COLO668 (cell line): ENCODE measurements at regions not wholly inside any gene's neighbourhood (a gene's known extent, or its start where the extent isn't known, plus 50 kb on each side); places are given as distances from the start of the nearest gene placed in this dataset.
A peak's percentile ranks its signal among the peaks of the same experiment; 100 is the strongest.

Experiments
- DNase-seq: peaks from one replicate; lab custom pipeline; 2025; ENCODE audit not compliant: unreplicated experiment; lab: John Stamatoyannopoulos, UW

- DNase-seq: no peak
These were observed 256.7 kb upstream of the GNAI1 start for GRCh38 chr7:79877874-79878465.

- DNase-seq: no peak
These were observed 257.8 kb upstream of the GNAI1 start for GRCh38 chr7:79876848-79877252.

GRCh38 chr7:79874797-79875196 lies 259.8 kb upstream of the GNAI1 start:
- DNase-seq: no peak

- no peak for DNase-seq
These were observed 262.5 kb upstream of the GNAI1 start for GRCh38 chr7:79872176-79872575.

GRCh38 chr7:79868010-79868409 lies 266.6 kb upstream of the GNAI1 start:
- DNase-seq: no peak

GRCh38 chr7:79862447-79863210 lies 272.0 kb upstream of the GNAI1 start:
- DNase-seq: no peak

- no peak for DNase-seq
These were observed 279.5 kb upstream of the GNAI1 start for GRCh38 chr7:79855172-79855571.

GRCh38 chr7:79854621-79855020 lies 280.0 kb upstream of the GNAI1 start:
- DNase-seq: no peak

- DNase-seq: no peak
These were observed 296.7 kb upstream of the GNAI1 start for GRCh38 chr7:79837915-79838314.

- DNase-seq: no peak
These were observed 301.0 kb upstream of the GNAI1 start for GRCh38 chr7:79833616-79834015.

- DNase-seq: no peak
These were observed 305.8 kb upstream of the GNAI1 start for GRCh38 chr7:79828866-79829265.

- no peak for DNase-seq
These were observed 311.2 kb upstream of the GNAI1 start for GRCh38 chr7:79823246-79823951.

- DNase-seq: no peak
These were observed 311.9 kb upstream of the GNAI1 start for GRCh38 chr7:79822620-79823240.

GRCh38 chr7:79820387-79820786 lies 314.2 kb upstream of the GNAI1 start:
- DNase-seq: peak; percentile 13

- DNase-seq: no peak
These were observed 323.7 kb upstream of the GNAI1 start for GRCh38 chr7:79810916-79811315.

GRCh38 chr7:79806161-79806734 lies 328.4 kb upstream of the GNAI1 start:
- DNase-seq: no peak

- DNase-seq: no peak
These were observed 337.3 kb upstream of the MAGI2 start for GRCh38 chr7:79790656-79791262.

GRCh38 chr7:79789584-79790345 lies 336.3 kb upstream of the MAGI2 start:
- no peak for DNase-seq

- no peak for DNase-seq
These were observed 334.2 kb upstream of the MAGI2 start for GRCh38 chr7:79787623-79788022.

- DNase-seq: no peak
These were observed 333.6 kb upstream of the MAGI2 start for GRCh38 chr7:79787096-79787495.
